ENCODE measurements at regions not wholly inside any gene's neighbourhood (a gene's known extent, or its start where the extent isn't known, plus 50 kb on each side); places are given as distances from the start of the nearest gene placed in this dataset.

DNA sequence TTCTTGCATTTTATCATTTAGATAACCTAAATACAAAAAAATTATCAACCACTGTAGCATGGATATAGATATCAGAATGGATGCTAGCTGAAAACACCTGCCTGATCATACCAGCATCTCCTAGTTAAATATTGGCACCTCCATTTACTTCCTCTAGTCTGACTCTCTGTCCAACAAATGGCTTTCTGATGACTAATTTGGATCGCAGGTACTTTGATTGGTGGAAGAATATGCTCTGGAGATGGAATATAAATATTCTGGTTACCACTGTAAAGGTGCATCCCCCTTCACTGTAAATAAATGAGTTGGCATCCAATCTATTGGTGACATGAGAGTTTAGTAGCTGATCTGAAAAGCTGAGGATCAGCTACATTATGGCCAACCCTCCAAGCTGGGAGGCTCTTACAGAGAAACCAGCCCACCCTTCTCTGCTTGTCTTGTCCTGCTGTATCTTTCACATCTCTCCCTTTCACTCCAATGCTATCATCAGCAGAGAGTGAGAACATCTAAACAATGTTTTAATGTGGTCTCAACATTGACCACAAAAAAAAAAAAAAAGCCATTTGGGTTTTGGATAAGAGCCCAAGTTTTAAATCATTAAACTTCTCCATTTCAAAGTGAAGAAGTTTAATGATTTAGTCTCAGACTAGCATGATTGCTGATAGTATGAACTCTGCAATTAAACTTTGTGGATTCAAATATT lies 90.5 kb downstream of the PMAIP1 start:
- Histone ChIP-seq H3K4me2 (ENCODE audit: insufficient read depth in 1 of 2, low read depth in 2 of 2, low read length in 2 of 2) (no peak overlapping the region), H3K27me3 (replicated peaks in 1 of 4; ENCODE audit: control insufficient read depth in 3 of 4, extremely low read depth in 1 of 4, insufficient read depth in 3 of 4, low read length in 3 of 4) (no peaks in the 10 kb centered on the region), H2BK120ac (replicated peaks; ENCODE audit: low read depth, low read length) (no peak overlapping the region), H2AFZ (ENCODE audit: low read length) (no peak overlapping the region), H3K18ac (ENCODE audit: extremely low read depth, low read length) (no peak overlapping the region), H2BK5ac (ENCODE audit: low read depth, low read length) (no peak overlapping the region), H4K91ac (replicated peaks; ENCODE audit: insufficient read length, low read length) (no peak overlapping the region), H3K36me3 (ENCODE audit: control insufficient read depth in 2 of 4, insufficient read depth in 4 of 4, low read length in 3 of 4) (no peaks in the 10 kb centered on the region), H2BK15ac (ENCODE audit: low read length) (no peak overlapping the region), H3K9me3 (ENCODE audit: insufficient read depth in 2 of 2, low read depth in 1 of 2, low read length in 1 of 2) (no peaks in the 10 kb centered on the region), H2AK5ac (ENCODE audit: low read depth, low read length) (no peak overlapping the region), H3K4me3 (ENCODE audit: extremely low read depth in 1 of 4, insufficient read depth in 2 of 4, low read depth in 3 of 4, low read length in 4 of 4) (no peak overlapping the region), H3K79me2 (ENCODE audit: control insufficient read depth in 1 of 2, insufficient read depth in 2 of 2, low read length in 2 of 2) (no peaks in the 10 kb centered on the region), H2BK12ac (ENCODE audit: low read depth, low read length) (no peak overlapping the region), H3K27ac (ENCODE audit: low read depth, low read length) (no peak overlapping the region), H3K23ac (ENCODE audit: insufficient read length) (no peak overlapping the region), H2BK20ac (ENCODE audit: low read length) (no peak overlapping the region), H3K56ac (replicated peaks; ENCODE audit: insufficient read length, low read depth, low read length) (no peak overlapping the region), H4K5ac (ENCODE audit: insufficient read length, low read depth, low read length) (no peak overlapping the region), H3K14ac (ENCODE audit: insufficient read length) (no peak overlapping the region), H4K20me1 (replicated peaks in 1 of 2; ENCODE audit: control insufficient read depth in 1 of 2, insufficient read depth in 2 of 2, low read length in 2 of 2) (no peaks in the 10 kb centered on the region), H3K79me1 (ENCODE audit: low read depth, low read length) (no peaks in the 10 kb centered on the region), H4K8ac (ENCODE audit: extremely low read depth, insufficient read depth, low read length) (no peak overlapping the region), H3K9ac (replicated peaks in 1 of 4; ENCODE audit: extremely low read depth in 1 of 4, low read depth in 3 of 4, low read length in 3 of 4) (no peak overlapping the region), H3K4ac (replicated peaks; ENCODE audit: insufficient read length, low read depth, low read length) (no peak overlapping the region), H3K23me2 (ENCODE audit: low read depth, low read length) (no peaks in the 10 kb centered on the region), H3K4me1 (replicated peaks in 1 of 4; ENCODE audit: control insufficient read depth in 3 of 4, insufficient read depth in 4 of 4, low read length in 3 of 4) (no peaks in the 10 kb centered on the region)
- ChIA-PET POLR2A (ENCODE audit: partially characterized antibody) (no interaction called here), CTCF (ENCODE audit: partially characterized antibody) (interaction anchor here (0.6 to 3.4 kb wide), 6 partner anchors 10 to 1507 kb away, joined by 3 to 9 read pairs (median 3); no protein-coding TSS in a partner anchor)
- no peak for DNase-seq (ENCODE audit: low read depth in 1 of 2, low spot score in 2 of 2)
- 92% methylated on average over 1 of the region's 1 CpG; no CpG with 5 or more reads in 1 of the 2 experiments for WGBS, 2 experiments (ENCODE audit: extremely low coverage in 1 of 2, insufficient coverage in 1 of 2, insufficient read length in 1 of 2, insufficient replicate concordance in 2 of 2, low coverage in 1 of 2, low lambda C conversion rate in 2 of 2, missing lambda C conversion rate in 1 of 2)
- FAIRE-seq = no peak
- TF ChIP-seq SP1 (IDR thresholded peaks at IDR 0.05; ENCODE audit: low read depth, low read length) = no peak
- TF ChIP-seq, protein P1, sequence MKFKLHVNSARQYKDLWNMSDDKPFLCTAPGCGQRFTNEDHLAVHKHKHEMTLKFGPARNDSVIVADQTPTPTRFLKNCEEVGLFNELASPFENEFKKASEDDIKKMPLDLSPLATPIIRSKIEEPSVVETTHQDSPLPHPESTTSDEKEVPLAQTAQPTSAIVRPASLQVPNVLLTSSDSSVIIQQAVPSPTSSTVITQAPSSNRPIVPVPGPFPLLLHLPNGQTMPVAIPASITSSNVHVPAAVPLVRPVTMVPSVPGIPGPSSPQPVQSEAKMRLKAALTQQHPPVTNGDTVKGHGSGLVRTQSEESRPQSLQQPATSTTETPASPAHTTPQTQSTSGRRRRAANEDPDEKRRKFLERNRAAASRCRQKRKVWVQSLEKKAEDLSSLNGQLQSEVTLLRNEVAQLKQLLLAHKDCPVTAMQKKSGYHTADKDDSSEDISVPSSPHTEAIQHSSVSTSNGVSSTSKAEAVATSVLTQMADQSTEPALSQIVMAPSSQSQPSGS (IDR thresholded peaks at IDR 0.05; ENCODE audit: low read length) = no peak
- no peak for TF ChIP-seq CTBP2 (IDR thresholded peaks at IDR 0.05; ENCODE audit: borderline replicate concordance, insufficient read depth, insufficient read length, low read length)
- no peak for TF ChIP-seq TAF1 (IDR thresholded peaks at IDR 0.05; ENCODE audit: low read depth, low read length)
- no peak for TF ChIP-seq ASH2L (IDR thresholded peaks at IDR 0.05; ENCODE audit: low read length)
- TF ChIP-seq POLR2A (IDR thresholded peaks at IDR 0.05; ENCODE audit: control extremely low read depth in 1 of 2, low read depth in 2 of 2, low read length in 2 of 2) = no peak
- TF ChIP-seq MAFK (IDR thresholded peaks at IDR 0.05; ENCODE audit: low read depth, low read length) = no peak
- TF ChIP-seq, protein P2, sequence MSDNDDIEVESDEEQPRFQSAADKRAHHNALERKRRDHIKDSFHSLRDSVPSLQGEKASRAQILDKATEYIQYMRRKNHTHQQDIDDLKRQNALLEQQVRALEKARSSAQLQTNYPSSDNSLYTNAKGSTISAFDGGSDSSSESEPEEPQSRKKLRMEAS (IDR thresholded peaks at IDR 0.05) = no peak
- TF ChIP-seq CBX5 (IDR thresholded peaks at IDR 0.05; ENCODE audit: low read depth, low read length) = no peak
- no peak for TF ChIP-seq BACH1 (IDR thresholded peaks at IDR 0.05; ENCODE audit: low read length)
- no peak for TF ChIP-seq RAD21 (IDR thresholded peaks at IDR 0.05 in 1 of 2, conservative IDR thresholded peaks at IDR 0.05 in 1 of 2; ENCODE audit: low read depth in 2 of 2, low read length in 2 of 2)
- no peak for TF ChIP-seq EP300 (IDR thresholded peaks at IDR 0.05; ENCODE audit: borderline replicate concordance in 1 of 2, low read depth in 2 of 2, low read length in 2 of 2)

All from H1 (cell line).